Ishikawa (cell line): ENCODE measurements at regions not wholly inside any gene's neighbourhood (a gene's known extent, or its start where the extent isn't known, plus 50 kb on each side); places are given as distances from the start of the nearest gene placed in this dataset.

Source experiments
- CEBPB ChIP-seq: IDR thresholded peaks from 2 replicates; pipeline ENCODE4 v1.6.1; 2012
- CREB1 ChIP-seq: IDR thresholded peaks from 2 replicates; pipeline ENCODE4 v1.6.1; 2012; ENCODE audit warnings: low read depth
- EGR1 ChIP-seq: IDR thresholded peaks from 2 replicates; pipeline ENCODE4 v1.6.1; 2012
- EP300 ChIP-seq: IDR thresholded peaks from 2 replicates; pipeline ENCODE4 v1.6.1; 2012; ENCODE audit warnings: borderline replicate concordance
- FOXM1 ChIP-seq: IDR thresholded peaks from 2 replicates; pipeline ENCODE4 v1.6.1; 2012; ENCODE audit warnings: low read depth, borderline replicate concordance
- NFIC ChIP-seq: IDR thresholded peaks from 2 replicates; pipeline ENCODE4 v1.6.1; 2012
- RAD21 ChIP-seq: IDR thresholded peaks from 2 replicates; pipeline ENCODE4 v1.6.1; 2012; ENCODE audit warnings: low read depth
- TAF1 ChIP-seq: IDR thresholded peaks from 2 replicates; pipeline ENCODE4 v1.6.1; 2012; ENCODE audit warnings: low read depth, mild to moderate bottlenecking
- TCF12 ChIP-seq: IDR thresholded peaks from 2 replicates; pipeline ENCODE4 v1.6.1; 2012; ENCODE audit warnings: low read depth
- TEAD4 ChIP-seq: IDR thresholded peaks from 2 replicates; pipeline ENCODE4 v1.6.1; 2012
- YY1 ChIP-seq: IDR thresholded peaks from 2 replicates; pipeline ENCODE4 v1.6.1; 2012; ENCODE audit warnings: low read depth
- ZBTB7A ChIP-seq: IDR thresholded peaks from 2 replicates; pipeline ENCODE4 v1.6.1; 2012; ENCODE audit warnings: low read depth
- TF ChIP-seq, protein P1 (sequence below): IDR thresholded peaks from 2 replicates; pipeline ENCODE4 v1.6.1; 2012
- TF ChIP-seq, protein P2 (sequence below): IDR thresholded peaks from 2 replicates; pipeline ENCODE4 v1.6.1; 2012; ENCODE audit warnings: low read depth, mild to moderate bottlenecking
- TF ChIP-seq, protein P3 (sequence below): IDR thresholded peaks from 2 replicates; pipeline ENCODE4 v1.6.1; 2012

DNA sequence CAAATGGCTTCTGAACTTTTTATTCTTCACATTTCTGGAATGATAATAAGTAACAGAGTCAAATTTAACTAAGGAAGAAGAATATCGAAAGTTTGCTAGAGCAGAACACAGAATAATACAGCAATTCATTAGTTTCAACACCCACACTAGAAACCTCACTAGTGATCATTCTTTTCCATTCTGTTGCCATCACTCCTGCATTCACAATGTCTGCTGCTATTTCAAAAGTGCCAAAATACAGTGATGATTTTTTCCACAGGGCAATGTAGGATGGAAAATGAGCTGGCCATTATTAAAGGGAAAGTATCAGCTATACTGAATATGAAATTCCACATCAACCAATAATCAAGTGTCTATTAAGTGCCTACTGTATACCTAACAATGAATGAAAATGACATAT is 186.7 kb downstream of the USP46 start:
- TF ChIP-seq EP300 (no peak), CEBPB (no peak), ZBTB7A (no peak), RAD21 (no peak)
- TF ChIP-seq, protein P1, sequence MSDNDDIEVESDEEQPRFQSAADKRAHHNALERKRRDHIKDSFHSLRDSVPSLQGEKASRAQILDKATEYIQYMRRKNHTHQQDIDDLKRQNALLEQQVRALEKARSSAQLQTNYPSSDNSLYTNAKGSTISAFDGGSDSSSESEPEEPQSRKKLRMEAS, result no peak

DNA sequence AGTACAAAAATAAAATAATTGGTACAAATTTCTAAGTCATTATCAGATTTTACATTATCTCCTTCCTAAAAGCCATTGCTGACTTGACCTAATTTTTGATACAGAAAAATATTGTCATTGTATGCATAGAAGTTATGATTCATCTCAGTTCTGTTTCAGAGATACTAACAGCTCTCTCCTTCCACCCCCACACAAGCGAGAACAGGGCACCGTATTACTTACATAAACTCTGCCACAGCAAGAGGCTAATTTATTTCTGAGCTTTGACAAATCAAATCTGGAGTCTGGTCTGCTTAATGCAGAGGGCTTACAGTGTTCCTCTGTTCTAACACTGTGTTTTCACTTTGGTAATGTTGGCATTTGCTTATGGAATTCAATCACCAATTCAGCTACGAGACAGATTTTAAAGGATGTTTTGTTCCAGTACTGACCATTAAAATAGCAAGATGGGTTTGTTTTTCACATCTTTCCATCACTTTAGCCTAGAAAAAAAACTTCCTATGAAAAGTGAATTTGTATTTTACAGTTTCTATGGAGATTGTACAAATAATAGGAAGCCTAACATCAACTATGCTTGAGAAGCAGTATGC is 181.8 kb downstream of the USP46 start:
- TF ChIP-seq TCF12 (no peak), TAF1 (no peak), RAD21 (no peak)

DNA sequence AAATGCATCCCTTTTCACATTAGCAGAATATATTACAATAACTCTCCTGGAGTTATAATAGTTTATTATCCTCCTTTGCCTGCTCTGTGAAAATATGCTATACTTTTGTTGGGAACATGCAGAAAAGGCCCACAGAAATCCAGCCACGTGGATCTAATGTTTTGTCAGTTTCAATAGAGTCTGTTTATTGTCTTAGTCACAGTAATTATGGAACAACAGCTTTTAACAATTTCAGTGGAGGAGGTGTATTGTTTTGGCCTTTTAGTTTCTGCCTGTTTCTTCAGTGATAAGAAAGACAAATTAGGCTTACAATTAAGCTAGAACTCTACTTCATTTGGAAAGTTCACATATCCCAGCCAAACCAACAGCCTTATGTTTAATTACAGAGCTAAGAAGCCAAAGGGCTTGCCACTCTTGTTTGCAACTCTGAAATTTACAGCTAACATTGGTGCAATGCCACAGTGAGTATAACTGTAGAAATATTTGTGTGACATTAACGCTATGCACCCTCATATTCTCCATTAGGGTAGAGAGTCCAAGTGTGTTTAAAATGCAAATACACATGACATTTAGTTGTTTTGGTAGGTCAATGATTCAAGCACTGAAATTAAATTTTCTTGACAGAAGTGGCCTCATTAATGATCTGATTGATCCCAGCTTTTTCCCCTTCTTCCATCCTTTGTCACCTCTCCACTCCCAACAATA is 175.8 kb downstream of the USP46 start:
- TF ChIP-seq RAD21 (no peak), YY1 (no peak), CREB1 (no peak), ZBTB7A (no peak), EGR1 (no peak), CEBPB (no peak), TCF12 (no peak), NFIC (no peak), TEAD4 (no peak)
- TF ChIP-seq, protein P2, sequence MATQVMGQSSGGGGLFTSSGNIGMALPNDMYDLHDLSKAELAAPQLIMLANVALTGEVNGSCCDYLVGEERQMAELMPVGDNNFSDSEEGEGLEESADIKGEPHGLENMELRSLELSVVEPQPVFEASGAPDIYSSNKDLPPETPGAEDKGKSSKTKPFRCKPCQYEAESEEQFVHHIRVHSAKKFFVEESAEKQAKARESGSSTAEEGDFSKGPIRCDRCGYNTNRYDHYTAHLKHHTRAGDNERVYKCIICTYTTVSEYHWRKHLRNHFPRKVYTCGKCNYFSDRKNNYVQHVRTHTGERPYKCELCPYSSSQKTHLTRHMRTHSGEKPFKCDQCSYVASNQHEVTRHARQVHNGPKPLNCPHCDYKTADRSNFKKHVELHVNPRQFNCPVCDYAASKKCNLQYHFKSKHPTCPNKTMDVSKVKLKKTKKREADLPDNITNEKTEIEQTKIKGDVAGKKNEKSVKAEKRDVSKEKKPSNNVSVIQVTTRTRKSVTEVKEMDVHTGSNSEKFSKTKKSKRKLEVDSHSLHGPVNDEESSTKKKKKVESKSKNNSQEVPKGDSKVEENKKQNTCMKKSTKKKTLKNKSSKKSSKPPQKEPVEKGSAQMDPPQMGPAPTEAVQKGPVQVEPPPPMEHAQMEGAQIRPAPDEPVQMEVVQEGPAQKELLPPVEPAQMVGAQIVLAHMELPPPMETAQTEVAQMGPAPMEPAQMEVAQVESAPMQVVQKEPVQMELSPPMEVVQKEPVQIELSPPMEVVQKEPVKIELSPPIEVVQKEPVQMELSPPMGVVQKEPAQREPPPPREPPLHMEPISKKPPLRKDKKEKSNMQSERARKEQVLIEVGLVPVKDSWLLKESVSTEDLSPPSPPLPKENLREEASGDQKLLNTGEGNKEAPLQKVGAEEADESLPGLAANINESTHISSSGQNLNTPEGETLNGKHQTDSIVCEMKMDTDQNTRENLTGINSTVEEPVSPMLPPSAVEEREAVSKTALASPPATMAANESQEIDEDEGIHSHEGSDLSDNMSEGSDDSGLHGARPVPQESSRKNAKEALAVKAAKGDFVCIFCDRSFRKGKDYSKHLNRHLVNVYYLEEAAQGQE, result no peak
- TF ChIP-seq, protein P3, sequence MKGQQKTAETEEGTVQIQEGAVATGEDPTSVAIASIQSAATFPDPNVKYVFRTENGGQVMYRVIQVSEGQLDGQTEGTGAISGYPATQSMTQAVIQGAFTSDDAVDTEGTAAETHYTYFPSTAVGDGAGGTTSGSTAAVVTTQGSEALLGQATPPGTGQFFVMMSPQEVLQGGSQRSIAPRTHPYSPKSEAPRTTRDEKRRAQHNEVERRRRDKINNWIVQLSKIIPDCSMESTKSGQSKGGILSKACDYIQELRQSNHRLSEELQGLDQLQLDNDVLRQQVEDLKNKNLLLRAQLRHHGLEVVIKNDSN, result no peak
- TF ChIP-seq, protein P1, result no peak

DNA sequence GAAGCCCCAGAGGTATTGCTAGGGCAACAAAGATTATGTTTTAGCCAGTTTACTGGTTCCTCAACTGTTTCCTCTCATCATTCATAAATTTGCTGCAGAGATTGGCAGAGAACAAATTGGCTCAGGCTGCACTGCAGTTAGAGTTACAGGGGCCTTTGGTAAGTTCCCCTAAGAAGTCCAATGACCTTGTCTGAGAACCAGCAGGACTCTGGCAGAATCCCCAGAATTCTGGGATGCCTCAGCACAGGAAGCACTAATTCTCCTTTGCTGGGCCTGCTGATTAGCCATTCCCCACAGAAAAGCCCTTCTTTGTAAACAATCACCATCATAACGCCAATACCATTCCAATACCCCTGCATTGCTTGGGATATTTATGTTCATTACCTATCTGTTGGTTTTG is 151.3 kb downstream of the USP46 start:
- TF ChIP-seq NFIC (no peak), YY1 (no peak)

DNA sequence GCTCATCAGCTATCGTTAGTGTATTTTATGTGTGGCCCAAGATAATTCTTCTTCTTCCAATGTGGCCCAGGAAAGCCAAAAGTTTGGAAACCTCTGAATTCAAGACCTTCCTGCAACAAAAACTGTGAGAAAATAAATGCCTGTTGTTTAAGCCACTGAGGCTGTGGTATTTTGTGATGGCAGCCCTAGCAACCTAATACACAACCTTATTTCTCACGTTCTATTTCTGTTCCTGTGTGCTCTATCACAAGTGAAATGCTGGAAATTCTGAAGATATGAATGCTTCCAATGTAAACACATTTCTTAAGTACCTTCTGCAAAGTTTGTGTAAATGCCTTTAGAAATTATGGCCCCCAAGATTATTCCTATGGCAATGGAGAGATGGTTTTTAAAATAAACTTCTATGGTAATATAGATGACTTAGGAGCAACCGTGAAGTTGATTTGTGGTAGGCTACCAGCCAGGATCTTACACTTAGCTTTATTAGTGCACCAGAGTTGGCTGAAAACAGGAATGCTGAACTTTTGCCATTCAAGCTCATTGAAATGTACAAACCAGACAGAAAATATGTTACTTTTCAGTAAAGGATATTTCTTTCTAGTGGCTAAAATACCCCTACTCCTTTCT is 148.0 kb downstream of the USP46 start:
- no peak for TF ChIP-seq RAD21
- TF ChIP-seq, protein P1, result no peak
- TF ChIP-seq CEBPB, result no peak
- no peak for TF ChIP-seq CREB1
- no peak for TF ChIP-seq TAF1
- TF ChIP-seq YY1, result no peak
- no peak for TF ChIP-seq TEAD4
- TF ChIP-seq FOXM1, result no peak
- TF ChIP-seq, protein P2, result no peak
- TF ChIP-seq TCF12, result no peak
- no peak for TF ChIP-seq NFIC
- no peak for TF ChIP-seq EGR1
- TF ChIP-seq ZBTB7A, result no peak
- no peak for TF ChIP-seq EP300
- TF ChIP-seq, protein P3, result no peak

DNA sequence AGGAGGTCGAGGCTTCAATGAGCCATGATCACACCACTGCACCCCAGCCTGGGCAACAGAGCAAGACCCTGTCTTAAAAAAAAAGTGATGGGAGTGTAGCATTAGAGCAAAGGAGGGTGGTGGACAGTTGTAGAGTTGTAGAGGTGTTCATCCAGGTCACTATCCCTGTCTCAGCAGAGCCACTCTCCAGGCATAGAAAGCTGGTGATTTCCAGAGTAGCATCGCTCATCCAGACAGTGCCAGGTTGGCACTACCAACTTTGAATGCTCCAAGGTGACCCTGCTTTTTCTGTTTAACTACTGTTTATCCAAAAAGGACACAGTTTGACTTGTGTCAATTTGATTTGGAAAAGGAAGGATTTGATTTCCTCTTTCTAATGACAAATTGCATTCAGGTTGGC is 147.3 kb downstream of the USP46 start:
- no peak for TF ChIP-seq NFIC
- no peak for TF ChIP-seq YY1
- TF ChIP-seq EP300, result no peak
- TF ChIP-seq TEAD4, result no peak
- TF ChIP-seq, protein P2, result no peak
- no peak for TF ChIP-seq RAD21
- TF ChIP-seq ZBTB7A, result no peak
- TF ChIP-seq TCF12, result no peak
- TF ChIP-seq TAF1, result no peak
